Panc1 (cell line): ENCODE measurements at regions not wholly inside any gene's neighbourhood (a gene's known extent, or its start where the extent isn't known, plus 50 kb on each side); places are given as distances from the start of the nearest gene placed in this dataset.

Experiments used
- ATAC-seq: fragments of 200-7000 bp; cut with Tn5 transposase; 2 replicates; pipeline ENCODE4 v1.9.1; 2020; ENCODE audit warnings: mild to moderate bottlenecking, moderate library complexity
- BruUV-seq: library from RNA; stranded (reverse); fragments of 400-500 nt; replicated peaks from 2 replicates; lab custom pipeline; 2021; lab: Mats Ljungman, UMichigan
- CTCF ChIA-PET: fragments of 300-600 bp; sonication (Branson Sonifier 250); formaldehyde crosslinking; loops from one replicate; lab custom pipeline; 2022; ENCODE audit warnings: antibody characterized with exemption; lab: Charles Lee
- POLR2A ChIA-PET: fragments of 300-600 bp; sonication (Branson Sonifier 250); formaldehyde crosslinking; loops from one replicate; lab custom pipeline; 2022; ENCODE audit warnings: antibody characterized with exemption; lab: Charles Lee
- DNase-seq: peaks from one replicate; pipeline ENCODE4 v3.0.0-alpha.2; 2010; ENCODE audit warnings: low read depth, low spot score
- H3K27ac ChIP-seq: 2 replicates; pipeline ENCODE4 v1.5.1; 2011; ENCODE audit warnings: mild to moderate bottlenecking, low read length, inconsistent platforms
- H3K27me3 ChIP-seq: fragments of 200-500 bp; sonication (Bioruptor generic); 2 replicates; pipeline ENCODE4 v1.6.0; 2014; ENCODE audit warnings: low read length, inconsistent platforms; ENCODE audit not compliant: control insufficient read depth, insufficient read depth
- H3K36me3 ChIP-seq: fragments of 200-500 bp; sonication (Bioruptor generic); 2 replicates; pipeline ENCODE4 v1.5.1; 2014; ENCODE audit warnings: inconsistent platforms, mild to moderate bottlenecking, low read length, moderate library complexity; ENCODE audit not compliant: control insufficient read depth, insufficient read depth
- H3K4me1 ChIP-seq: 2 replicates; pipeline ENCODE4 v1.5.1; 2011; ENCODE audit warnings: inconsistent platforms, mild to moderate bottlenecking, low read length, moderate library complexity; ENCODE audit not compliant: control insufficient read depth, insufficient read depth
- H3K4me3 ChIP-seq, 2 experiments: 2 replicates each; pipeline ENCODE4 v1.5.1; 2011 to 2012; ENCODE audit warnings: low read depth in 2 of 2, low read length in 2 of 2, mild to moderate bottlenecking in 2 of 2, inconsistent platforms in 1 of 2, moderate library complexity in 1 of 2
- H3K9me3 ChIP-seq: fragments of 200-500 bp; sonication (Bioruptor generic); 2 replicates; pipeline ENCODE4 v1.5.1; 2014; ENCODE audit warnings: low read depth, mild to moderate bottlenecking, inconsistent platforms, low read length, moderate library complexity; ENCODE audit not compliant: control insufficient read depth, insufficient read depth
- POLR2AphosphoS5 ChIP-seq: IDR thresholded peaks from 2 replicates; pipeline ENCODE4 v1.6.1; 2012; ENCODE audit warnings: mild to moderate bottlenecking, low read depth, low read length, moderate library complexity
- SIN3A ChIP-seq: IDR thresholded peaks from 2 replicates; pipeline ENCODE4 v1.6.1; 2012; ENCODE audit warnings: low read depth, mild to moderate bottlenecking, low read length, moderate library complexity, borderline replicate concordance; ENCODE audit not compliant: insufficient read depth
- TCF7L2 ChIP-seq: IDR thresholded peaks from 2 replicates; pipeline ENCODE4 v1.6.1; 2011; ENCODE audit warnings: mild to moderate bottlenecking, low read depth, low read length, inconsistent platforms
- in situ Hi-C: cut with HindIII; loops from 2 replicates; pipeline ENCODE4 v1.10.0; 2016; ENCODE audit warnings: low sequenced_read_pairs, low pct_unique_long_range_greater_than_20kb
- intact Hi-C: fragments of 100-400 bp; cut with micrococcal nuclease; formaldehyde crosslinking; loops from one replicate; pipeline ENCODE4 v1.10.0; 2022; ENCODE audit not compliant: unreplicated experiment
- TF ChIP-seq, protein P1 (sequence below), 2 experiments: IDR thresholded peaks; 2 replicates each; pipeline ENCODE4 v1.6.1; 2011 to 2012; ENCODE audit warnings: low read depth in 2 of 2, control low read depth in 1 of 2, low read length in 1 of 2, mild to moderate bottlenecking in 1 of 2, moderate library complexity in 1 of 2; ENCODE audit not compliant: insufficient read depth in 1 of 2
- TF ChIP-seq, protein P2 (sequence below): fragments of 450-650 bp; IDR thresholded peaks from 2 replicates; pipeline ENCODE4 v1.5.1; 2017; ENCODE audit warnings: mild to moderate bottlenecking

DNA sequence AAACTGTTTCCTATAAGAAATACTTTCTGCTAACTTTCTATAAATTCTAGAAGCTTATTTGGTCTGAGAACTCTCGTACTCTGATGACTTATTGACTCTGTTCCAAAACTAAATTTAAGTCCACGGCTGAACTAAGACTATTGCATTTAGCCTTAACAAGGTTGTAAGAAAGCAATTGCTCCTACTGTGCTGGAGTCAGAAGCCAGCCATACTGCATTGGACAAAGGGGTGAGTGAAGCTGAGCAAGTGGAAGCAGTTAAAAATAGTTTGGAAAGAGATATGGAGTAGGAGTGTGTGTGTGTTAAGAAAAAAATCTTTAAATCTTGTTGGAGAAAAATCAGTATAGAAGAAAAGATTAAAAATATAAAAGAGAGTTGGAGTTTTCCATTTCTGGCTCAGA, 1360.1 kb upstream of the CELF2 start:
- in situ Hi-C loops (no loop called here), intact Hi-C loops (no loop called here)
- H3K27me3 ChIP-seq: no peaks in the 10 kb centered on the region
- no peaks in the 10 kb centered on the region for H3K36me3 ChIP-seq
- H3K4me1 ChIP-seq: no peaks in the 10 kb centered on the region
- no peaks in the 10 kb centered on the region for H3K9me3 ChIP-seq
- DNase-seq (no peak), ATAC-seq (no peak)
- H3K4me3 ChIP-seq: no peak overlapping the region
- no TSS peak for BruUV-seq
- ChIA-PET POLR2A (no interaction called here), CTCF (no interaction called here)
- H3K27ac ChIP-seq: no peak overlapping the region
- TF ChIP-seq, protein P1, sequence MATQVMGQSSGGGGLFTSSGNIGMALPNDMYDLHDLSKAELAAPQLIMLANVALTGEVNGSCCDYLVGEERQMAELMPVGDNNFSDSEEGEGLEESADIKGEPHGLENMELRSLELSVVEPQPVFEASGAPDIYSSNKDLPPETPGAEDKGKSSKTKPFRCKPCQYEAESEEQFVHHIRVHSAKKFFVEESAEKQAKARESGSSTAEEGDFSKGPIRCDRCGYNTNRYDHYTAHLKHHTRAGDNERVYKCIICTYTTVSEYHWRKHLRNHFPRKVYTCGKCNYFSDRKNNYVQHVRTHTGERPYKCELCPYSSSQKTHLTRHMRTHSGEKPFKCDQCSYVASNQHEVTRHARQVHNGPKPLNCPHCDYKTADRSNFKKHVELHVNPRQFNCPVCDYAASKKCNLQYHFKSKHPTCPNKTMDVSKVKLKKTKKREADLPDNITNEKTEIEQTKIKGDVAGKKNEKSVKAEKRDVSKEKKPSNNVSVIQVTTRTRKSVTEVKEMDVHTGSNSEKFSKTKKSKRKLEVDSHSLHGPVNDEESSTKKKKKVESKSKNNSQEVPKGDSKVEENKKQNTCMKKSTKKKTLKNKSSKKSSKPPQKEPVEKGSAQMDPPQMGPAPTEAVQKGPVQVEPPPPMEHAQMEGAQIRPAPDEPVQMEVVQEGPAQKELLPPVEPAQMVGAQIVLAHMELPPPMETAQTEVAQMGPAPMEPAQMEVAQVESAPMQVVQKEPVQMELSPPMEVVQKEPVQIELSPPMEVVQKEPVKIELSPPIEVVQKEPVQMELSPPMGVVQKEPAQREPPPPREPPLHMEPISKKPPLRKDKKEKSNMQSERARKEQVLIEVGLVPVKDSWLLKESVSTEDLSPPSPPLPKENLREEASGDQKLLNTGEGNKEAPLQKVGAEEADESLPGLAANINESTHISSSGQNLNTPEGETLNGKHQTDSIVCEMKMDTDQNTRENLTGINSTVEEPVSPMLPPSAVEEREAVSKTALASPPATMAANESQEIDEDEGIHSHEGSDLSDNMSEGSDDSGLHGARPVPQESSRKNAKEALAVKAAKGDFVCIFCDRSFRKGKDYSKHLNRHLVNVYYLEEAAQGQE (IDR thresholded peaks at IDR 0.05; ENCODE audit: insufficient read depth in 1 of 2, low read depth in 2 of 2, low read length in 1 of 2): no peak
- TF ChIP-seq, protein P2, sequence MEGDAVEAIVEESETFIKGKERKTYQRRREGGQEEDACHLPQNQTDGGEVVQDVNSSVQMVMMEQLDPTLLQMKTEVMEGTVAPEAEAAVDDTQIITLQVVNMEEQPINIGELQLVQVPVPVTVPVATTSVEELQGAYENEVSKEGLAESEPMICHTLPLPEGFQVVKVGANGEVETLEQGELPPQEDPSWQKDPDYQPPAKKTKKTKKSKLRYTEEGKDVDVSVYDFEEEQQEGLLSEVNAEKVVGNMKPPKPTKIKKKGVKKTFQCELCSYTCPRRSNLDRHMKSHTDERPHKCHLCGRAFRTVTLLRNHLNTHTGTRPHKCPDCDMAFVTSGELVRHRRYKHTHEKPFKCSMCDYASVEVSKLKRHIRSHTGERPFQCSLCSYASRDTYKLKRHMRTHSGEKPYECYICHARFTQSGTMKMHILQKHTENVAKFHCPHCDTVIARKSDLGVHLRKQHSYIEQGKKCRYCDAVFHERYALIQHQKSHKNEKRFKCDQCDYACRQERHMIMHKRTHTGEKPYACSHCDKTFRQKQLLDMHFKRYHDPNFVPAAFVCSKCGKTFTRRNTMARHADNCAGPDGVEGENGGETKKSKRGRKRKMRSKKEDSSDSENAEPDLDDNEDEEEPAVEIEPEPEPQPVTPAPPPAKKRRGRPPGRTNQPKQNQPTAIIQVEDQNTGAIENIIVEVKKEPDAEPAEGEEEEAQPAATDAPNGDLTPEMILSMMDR: no peak
- no peak for TF ChIP-seq POLR2AphosphoS5
- no peak for TF ChIP-seq TCF7L2
- TF ChIP-seq SIN3A: no peak

DNA sequence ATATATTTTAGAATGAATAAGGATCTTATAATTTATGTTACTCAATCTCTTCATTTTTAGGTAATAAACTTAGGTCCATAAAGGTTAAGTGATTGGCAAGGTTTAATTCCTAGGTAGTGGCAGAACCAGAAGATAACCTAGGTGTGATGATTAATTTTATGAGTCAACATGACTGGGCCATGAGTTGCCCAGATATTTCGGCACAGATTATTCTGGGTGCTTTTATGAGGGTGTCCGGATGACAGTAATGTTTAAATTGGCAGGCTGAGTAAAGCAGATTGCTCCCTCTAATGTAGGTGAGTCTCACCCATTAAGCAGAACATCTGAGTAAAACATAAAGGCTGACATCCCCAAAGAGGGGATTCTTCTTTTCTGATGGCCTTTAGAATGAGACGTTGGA, 1349.3 kb upstream of the CELF2 start:
- ChIA-PET CTCF (no interaction called here), POLR2A (no interaction called here)
- Histone ChIP-seq H3K4me1 (no peaks in the 10 kb centered on the region), H3K4me3 (no peak overlapping the region), H3K9me3 (no peaks in the 10 kb centered on the region), H3K36me3 (no peaks in the 10 kb centered on the region), H3K27me3 (no peaks in the 10 kb centered on the region), H3K27ac (no peak overlapping the region)
- TF ChIP-seq SIN3A: no peak
- no peak for TF ChIP-seq TCF7L2
- TF ChIP-seq, protein P2: no peak
- TF ChIP-seq, protein P1 (IDR thresholded peaks at IDR 0.05; ENCODE audit: insufficient read depth in 1 of 2, low read depth in 2 of 2, low read length in 1 of 2): no peak
- no peak for TF ChIP-seq POLR2AphosphoS5
- no TSS peak for BruUV-seq
- in situ Hi-C loops: no loop called here
- DNase-seq: no peak
- ATAC-seq: no peak
- intact Hi-C loops: no loop called here
